ENCODE measurements at regions not wholly inside any gene's neighbourhood (a gene's known extent, or its start where the extent isn't known, plus 50 kb on each side); places are given as distances from the start of the nearest gene placed in this dataset.

GRCh38 chr2:48870942-48871341 lies 115.4 kb upstream of the LHCGR start:
- Histone ChIP-seq H3K9ac (ENCODE audit: extremely low read depth, insufficient read length, low read length) (no peak overlapping the region), H2BK120ac (ENCODE audit: low read depth, low read length, poor library complexity, severe bottlenecking) (no peak overlapping the region), H3K23me2 (ENCODE audit: insufficient read length, low read depth, low read length, poor library complexity, severe bottlenecking) (no peaks in the 10 kb centered on the region), H2AFZ (ENCODE audit: low read length) (no peak overlapping the region), H3K4ac (ENCODE audit: low read depth, low read length) (no peak overlapping the region), H3K23ac (ENCODE audit: insufficient read length, low read depth, low read length) (no peak overlapping the region), H2BK15ac (ENCODE audit: low read depth, low read length) (no peak overlapping the region), H4K8ac (replicated peaks; ENCODE audit: insufficient read length, low read depth, low read length) (no peak overlapping the region), H2BK5ac (ENCODE audit: insufficient read length, low read length) (no peak overlapping the region), H4K20me1 (ENCODE audit: control insufficient read depth, insufficient read depth, insufficient read length) (no peaks in the 10 kb centered on the region), H3K9me3 (ENCODE audit: control insufficient read depth, low read depth, low read length) (no peaks in the 10 kb centered on the region), H4K5ac (ENCODE audit: insufficient read length, low read depth, low read length) (no peak overlapping the region), H3T11ph (ENCODE audit: low read length) (no peak overlapping the region), H3K18ac (ENCODE audit: insufficient read length, low read depth, low read length) (no peak overlapping the region), H3K4me1 (ENCODE audit: insufficient read depth, low read length) (peaks cover 3% of the 10 kb centered on the region; the same call in 1 of the 2 replicates), H3K14ac (ENCODE audit: insufficient read depth, low read length) (no peak overlapping the region), H3K79me1 (ENCODE audit: insufficient read depth, low read depth, low read length, poor library complexity, severe bottlenecking) (no peaks in the 10 kb centered on the region), H2BK12ac (ENCODE audit: insufficient read length, low read depth, low read length) (no peak overlapping the region), H3K27me3 (ENCODE audit: insufficient read depth, low read length) (no peaks in the 10 kb centered on the region), H2AK5ac (ENCODE audit: insufficient read length, low read length) (no peak overlapping the region), H3K56ac (ENCODE audit: insufficient read length, low read depth, low read length) (no peak overlapping the region), H3K4me2 (ENCODE audit: insufficient read depth, insufficient read length, low read length) (no peak overlapping the region), H4K91ac (ENCODE audit: insufficient read length, low read depth, low read length) (no peak overlapping the region), H2BK20ac (ENCODE audit: low read depth, low read length, poor library complexity, severe bottlenecking) (no peak overlapping the region), H3K79me2 (ENCODE audit: insufficient read depth, low read length) (no peaks in the 10 kb centered on the region), H3K27ac (ENCODE audit: insufficient read length, low read depth, low read length) (no peak overlapping the region)
- no peaks in the 10 kb centered on the region for H3K27me3 Mint-ChIP-seq (ENCODE audit: low read depth)
- H3K36me3 Mint-ChIP-seq (ENCODE audit: insufficient read depth in 1 of 3, low read depth in 3 of 3): no peaks in the 10 kb centered on the region
- TF ChIP-seq, protein P1, sequence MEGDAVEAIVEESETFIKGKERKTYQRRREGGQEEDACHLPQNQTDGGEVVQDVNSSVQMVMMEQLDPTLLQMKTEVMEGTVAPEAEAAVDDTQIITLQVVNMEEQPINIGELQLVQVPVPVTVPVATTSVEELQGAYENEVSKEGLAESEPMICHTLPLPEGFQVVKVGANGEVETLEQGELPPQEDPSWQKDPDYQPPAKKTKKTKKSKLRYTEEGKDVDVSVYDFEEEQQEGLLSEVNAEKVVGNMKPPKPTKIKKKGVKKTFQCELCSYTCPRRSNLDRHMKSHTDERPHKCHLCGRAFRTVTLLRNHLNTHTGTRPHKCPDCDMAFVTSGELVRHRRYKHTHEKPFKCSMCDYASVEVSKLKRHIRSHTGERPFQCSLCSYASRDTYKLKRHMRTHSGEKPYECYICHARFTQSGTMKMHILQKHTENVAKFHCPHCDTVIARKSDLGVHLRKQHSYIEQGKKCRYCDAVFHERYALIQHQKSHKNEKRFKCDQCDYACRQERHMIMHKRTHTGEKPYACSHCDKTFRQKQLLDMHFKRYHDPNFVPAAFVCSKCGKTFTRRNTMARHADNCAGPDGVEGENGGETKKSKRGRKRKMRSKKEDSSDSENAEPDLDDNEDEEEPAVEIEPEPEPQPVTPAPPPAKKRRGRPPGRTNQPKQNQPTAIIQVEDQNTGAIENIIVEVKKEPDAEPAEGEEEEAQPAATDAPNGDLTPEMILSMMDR (conservative IDR thresholded peaks at IDR 0.05): no peak
- H3K4me1 Mint-ChIP-seq: peaks cover 7% of the 10 kb centered on the region in 2 experiments
- H3K27ac Mint-ChIP-seq: no peak overlapping the region
- H3K4me3 Mint-ChIP-seq: no peak overlapping the region
- no CpG with 5 or more reads among the region's 4 CpGs for WGBS (ENCODE audit: extremely low coverage, insufficient read length, low lambda C conversion rate)
- no peak for DNase-seq
- no peaks in the 10 kb centered on the region for H3K9me3 Mint-ChIP-seq
